ENCODE measurements at regions not wholly inside any gene's neighbourhood (a gene's known extent, or its start where the extent isn't known, plus 50 kb on each side); places are given as distances from the start of the nearest gene placed in this dataset.
A peak's percentile ranks its signal among the peaks of the same experiment; 100 is the strongest.

GRCh38 chr13:71325556-71325955 lies 541.4 kb downstream of the DACH1 start:
- no peak overlapping the region for H3K27ac ChIP-seq
- TF ChIP-seq, protein P1, sequence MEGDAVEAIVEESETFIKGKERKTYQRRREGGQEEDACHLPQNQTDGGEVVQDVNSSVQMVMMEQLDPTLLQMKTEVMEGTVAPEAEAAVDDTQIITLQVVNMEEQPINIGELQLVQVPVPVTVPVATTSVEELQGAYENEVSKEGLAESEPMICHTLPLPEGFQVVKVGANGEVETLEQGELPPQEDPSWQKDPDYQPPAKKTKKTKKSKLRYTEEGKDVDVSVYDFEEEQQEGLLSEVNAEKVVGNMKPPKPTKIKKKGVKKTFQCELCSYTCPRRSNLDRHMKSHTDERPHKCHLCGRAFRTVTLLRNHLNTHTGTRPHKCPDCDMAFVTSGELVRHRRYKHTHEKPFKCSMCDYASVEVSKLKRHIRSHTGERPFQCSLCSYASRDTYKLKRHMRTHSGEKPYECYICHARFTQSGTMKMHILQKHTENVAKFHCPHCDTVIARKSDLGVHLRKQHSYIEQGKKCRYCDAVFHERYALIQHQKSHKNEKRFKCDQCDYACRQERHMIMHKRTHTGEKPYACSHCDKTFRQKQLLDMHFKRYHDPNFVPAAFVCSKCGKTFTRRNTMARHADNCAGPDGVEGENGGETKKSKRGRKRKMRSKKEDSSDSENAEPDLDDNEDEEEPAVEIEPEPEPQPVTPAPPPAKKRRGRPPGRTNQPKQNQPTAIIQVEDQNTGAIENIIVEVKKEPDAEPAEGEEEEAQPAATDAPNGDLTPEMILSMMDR (conservative IDR thresholded peaks at IDR 0.05), result no peak

- no peak overlapping the region for H3K27ac ChIP-seq
Observed at GRCh38 chr13:71323266-71323665, 543.7 kb downstream of the DACH1 start.

DNA sequence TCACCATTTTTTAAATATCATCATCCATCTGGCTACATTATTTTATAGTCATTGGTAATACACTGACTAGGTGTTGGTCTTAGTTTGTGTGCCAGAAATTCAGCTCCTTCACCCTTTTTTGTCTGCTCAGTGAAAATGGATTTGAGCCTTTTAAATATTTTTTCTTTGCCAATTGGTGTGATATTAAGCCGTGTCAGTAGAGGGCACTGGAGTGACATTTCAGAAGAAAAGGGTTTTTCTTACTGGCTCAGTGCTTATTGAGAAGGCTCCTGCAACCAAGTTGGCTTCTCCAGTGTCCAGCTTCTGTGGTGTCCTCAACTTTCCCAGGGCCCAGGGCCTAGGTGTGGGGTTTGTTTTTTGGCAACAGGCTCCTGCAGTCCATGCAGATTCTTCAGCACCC lies 546.6 kb downstream of the DACH1 start:
- TF ChIP-seq, protein P1 (conservative IDR thresholded peaks at IDR 0.05), result peak; percentile 29
- no peak overlapping the region for H3K27ac ChIP-seq

More at GRCh38 chr13:71323266-71323665, 543.7 kb downstream of the DACH1 start:
- TF ChIP-seq, protein P1 (conservative IDR thresholded peaks at IDR 0.05), result no peak

DNA sequence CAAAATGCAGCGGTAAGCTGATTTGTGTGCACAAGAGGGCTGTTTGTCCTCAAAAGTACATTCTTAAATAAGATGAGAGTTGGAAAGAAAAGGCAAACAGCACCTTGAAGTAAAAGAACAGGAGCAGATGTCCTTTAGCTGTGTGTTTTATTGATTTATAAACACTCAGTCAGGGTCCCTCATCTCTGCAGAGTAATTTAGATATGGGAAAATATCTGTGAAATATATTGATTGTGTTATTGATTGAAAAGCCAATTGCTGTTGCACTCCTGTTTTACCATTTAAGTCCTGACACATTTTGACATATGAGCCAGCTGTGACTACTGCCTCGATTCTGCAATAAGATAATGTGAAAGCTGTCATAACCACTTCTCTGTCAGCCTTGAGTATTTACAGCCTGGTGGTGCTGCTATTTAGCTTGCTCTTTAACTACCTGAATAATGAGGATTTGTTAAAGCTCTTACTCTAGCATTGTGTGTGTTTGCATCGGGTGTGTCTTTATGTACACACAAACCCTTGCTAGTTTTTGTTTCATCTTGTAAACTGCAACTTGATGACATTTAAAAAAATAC lies 550.1 kb downstream of the DACH1 start:
- TF ChIP-seq, protein P1 (conservative IDR thresholded peaks at IDR 0.05), result no peak
- H3K27ac ChIP-seq, result peak overlapping the region; percentile 34

DNA sequence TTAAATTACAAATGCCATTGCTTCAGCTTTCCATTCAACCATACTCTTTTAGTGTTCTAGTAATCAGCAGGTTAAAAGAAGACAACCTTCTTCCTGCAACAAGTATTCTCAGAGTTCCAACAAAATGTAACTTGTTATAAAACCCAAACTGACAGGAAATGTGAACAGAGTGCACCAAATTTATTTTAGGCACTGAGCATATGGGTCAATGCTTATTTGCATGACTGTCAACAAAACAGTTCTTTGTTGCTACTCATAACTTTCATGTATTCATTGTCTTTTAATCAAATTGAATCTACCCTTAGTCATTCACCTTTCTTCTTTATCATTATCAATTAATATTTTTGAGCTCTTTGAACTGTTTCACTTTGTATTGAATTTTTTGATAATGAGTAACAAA lies 554.1 kb downstream of the DACH1 start:
- TF ChIP-seq, protein P1 (conservative IDR thresholded peaks at IDR 0.05), result no peak
- H3K27ac ChIP-seq, result no peak overlapping the region

GRCh38 chr13:71309905-71310304 lies 557.1 kb downstream of the DACH1 start:
- H3K27ac ChIP-seq, result no peak overlapping the region

GRCh38 chr13:71306821-71307220 lies 560.2 kb downstream of the DACH1 start:
- TF ChIP-seq, protein P1 (conservative IDR thresholded peaks at IDR 0.05), result no peak
- H3K27ac ChIP-seq, result peak overlapping the region; percentile 86

More at GRCh38 chr13:71309905-71310304, 557.1 kb downstream of the DACH1 start:
- TF ChIP-seq, protein P1 (conservative IDR thresholded peaks at IDR 0.05), result no peak

Data from VCaP (cell line).